ENCODE measurements at regions not wholly inside any gene's neighbourhood (a gene's known extent, or its start where the extent isn't known, plus 50 kb on each side); places are given as distances from the start of the nearest gene placed in this dataset.

DNA sequence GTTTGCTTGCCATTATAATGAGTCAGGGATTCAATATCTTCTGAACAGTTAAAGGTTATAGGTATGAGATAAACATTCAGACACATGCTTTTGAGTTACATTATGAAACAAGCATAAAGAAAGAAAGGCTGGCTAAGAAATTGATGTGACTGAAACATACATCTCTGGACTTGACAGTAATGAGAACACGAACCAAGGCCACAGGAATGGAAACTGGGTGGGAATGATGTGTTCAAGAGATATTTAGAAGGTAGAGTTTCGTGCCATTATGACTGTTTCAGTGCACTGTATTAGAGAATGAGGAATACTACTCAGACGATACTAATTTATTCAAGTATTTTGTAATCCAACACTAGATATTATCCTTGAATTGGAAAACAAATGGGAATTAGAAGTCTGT is 332.1 kb upstream of the MAGI2 start:
- Histone ChIP-seq H2AFZ (ENCODE audit: low read depth, low read length) (no peak overlapping the region), H3K9me3 (replicated peaks; ENCODE audit: control insufficient read depth, insufficient read depth, low read length) (no peaks in the 10 kb centered on the region), H3K9ac (replicated peaks; ENCODE audit: extremely low read depth, insufficient read depth, low read length) (no peak overlapping the region), H3K4me3 (replicated peaks in 1 of 3; ENCODE audit: insufficient read depth in 1 of 3, low read depth in 1 of 3, low read length in 3 of 3) (no peak overlapping the region), H3K27ac (ENCODE audit: insufficient read depth, low read depth, low read length) (no peak overlapping the region), H3K79me2 (ENCODE audit: control insufficient read depth, insufficient read depth, low read length) (no peaks in the 10 kb centered on the region), H3K27me3 (ENCODE audit: control insufficient read depth in 2 of 2, insufficient read depth in 2 of 2, low read length in 2 of 2) (no peaks in the 10 kb centered on the region), H4K20me1 (replicated peaks; ENCODE audit: control insufficient read depth, extremely low read depth, insufficient read depth, low read length) (no peaks in the 10 kb centered on the region), H3K36me3 (ENCODE audit: control insufficient read depth in 2 of 2, extremely low read depth in 1 of 2, insufficient read depth in 2 of 2, low read length in 2 of 2) (no peaks in the 10 kb centered on the region), H3K4me1 (ENCODE audit: control insufficient read depth, extremely low read depth, insufficient read depth, low read length) (no peaks in the 10 kb centered on the region), H3K4me2 (ENCODE audit: insufficient read depth, low read length) (no peak overlapping the region), H3K9me1 (replicated peaks; ENCODE audit: control insufficient read depth, extremely low read depth, insufficient read depth, low read length) (no peaks in the 10 kb centered on the region)
- no peak for DNase-seq (ENCODE audit: low read depth, low spot score)
- no TSS peak for BruUV-seq (replicated peaks)
- ChIA-PET POLR2A (no interaction called here), CTCF (no interaction called here)
- TF ChIP-seq JUN (IDR thresholded peaks at IDR 0.05; ENCODE audit: borderline replicate concordance, insufficient read depth, insufficient read length, low read depth) = no peak
- no peak for TF ChIP-seq EZH2 (IDR thresholded peaks at IDR 0.05; ENCODE audit: borderline replicate concordance, low read depth, low read length, severe bottlenecking)
- no peak for TF ChIP-seq MAX (IDR thresholded peaks at IDR 0.05; ENCODE audit: insufficient read depth, insufficient read length)
- no peak for TF ChIP-seq FOS (IDR thresholded peaks at IDR 0.05; ENCODE audit: borderline replicate concordance, insufficient read depth, low read length)
- no peak for FAIRE-seq
- dilution Hi-C loops (cut with MboI; ENCODE audit: extremely low pct_ligation_motif_present, low sequenced_read_pairs) = no loop called here
- intact Hi-C loops (cut with micrococcal nuclease) = no loop called here

- TF ChIP-seq GATA2 (IDR thresholded peaks at IDR 0.05; ENCODE audit: insufficient read depth, insufficient read length, low read depth, low read length) (no peak), MYC (IDR thresholded peaks at IDR 0.05; ENCODE audit: low read depth, low read length) (no peak), POLR2A (IDR thresholded peaks at IDR 0.05; ENCODE audit: low read depth, low read length) (no peak), POLR2AphosphoS5 (IDR thresholded peaks at IDR 0.05; ENCODE audit: insufficient read depth, low read depth, low read length) (no peak), EZH2 (IDR thresholded peaks at IDR 0.05; ENCODE audit: borderline replicate concordance, low read depth, low read length, severe bottlenecking) (no peak)
- POLR2A ChIA-PET = no interaction called here
- Histone ChIP-seq H3K4me2 (ENCODE audit: insufficient read depth, low read length) (no peak overlapping the region), H4K20me1 (replicated peaks; ENCODE audit: control insufficient read depth, extremely low read depth, insufficient read depth, low read length) (no peaks in the 10 kb centered on the region), H3K9me1 (replicated peaks; ENCODE audit: control insufficient read depth, extremely low read depth, insufficient read depth, low read length) (no peaks in the 10 kb centered on the region), H3K27me3 (ENCODE audit: control insufficient read depth in 2 of 2, insufficient read depth in 2 of 2, low read length in 2 of 2) (no peaks in the 10 kb centered on the region), H3K4me1 (ENCODE audit: control insufficient read depth, extremely low read depth, insufficient read depth, low read length) (no peaks in the 10 kb centered on the region), H3K36me3 (ENCODE audit: control insufficient read depth in 2 of 2, extremely low read depth in 1 of 2, insufficient read depth in 2 of 2, low read length in 2 of 2) (no peaks in the 10 kb centered on the region), H3K9me3 (replicated peaks; ENCODE audit: control insufficient read depth, insufficient read depth, low read length) (no peaks in the 10 kb centered on the region), H3K9ac (replicated peaks; ENCODE audit: extremely low read depth, insufficient read depth, low read length) (no peak overlapping the region), H2AFZ (ENCODE audit: low read depth, low read length) (no peak overlapping the region), H3K27ac (ENCODE audit: insufficient read depth, low read depth, low read length) (no peak overlapping the region), H3K79me2 (ENCODE audit: control insufficient read depth, insufficient read depth, low read length) (no peaks in the 10 kb centered on the region), H3K4me3 (replicated peaks in 1 of 3; ENCODE audit: insufficient read depth in 1 of 3, low read depth in 1 of 3, low read length in 3 of 3) (no peak overlapping the region)
- intact Hi-C loops (cut with micrococcal nuclease) = no loop called here
- no TSS peak for BruUV-seq (replicated peaks)
- FAIRE-seq = no peak
- no peak for DNase-seq (ENCODE audit: low read depth, low spot score)
- CTCF ChIA-PET = interaction anchor here (0.9 to 1.5 kb wide), 2 partner anchors 9 to 16 kb away, joined by 3 read pairs; no protein-coding TSS in a partner anchor
- dilution Hi-C loops (cut with MboI; ENCODE audit: extremely low pct_ligation_motif_present, low sequenced_read_pairs) = no loop called here
Observed at GRCh38 chr7:79782906-79783305, 329.4 kb upstream of the MAGI2 start.

Data from endothelial cell of umbilical vein (primary cell).